Kidney (tissue), 13 donors: ENCODE measurements at regions not wholly inside any gene's neighbourhood (a gene's known extent, or its start where the extent isn't known, plus 50 kb on each side); places are given as distances from the start of the nearest gene placed in this dataset.

Experiments
- DNase-seq, 5 donors: peaks; one replicate each; pipeline ENCODE4 v3.0.0-alpha.2; 2013 to 2020
- FAIRE-seq: peaks from 2 replicates; lab custom pipeline; 2012; peaks lifted over from hg19 to GRCh38; lab: Jason Lieb, UNC
- H3K27ac ChIP-seq, 2 donors: one replicate each; pipeline ENCODE4 v1.7.0; 2013; ENCODE audit warnings: low read depth in 2 of 2, low read length in 2 of 2, inconsistent platforms in 1 of 2
- H3K27me3 ChIP-seq: one replicate; pipeline ENCODE4 v1.7.1; 2013; ENCODE audit warnings: low read length, inconsistent platforms; ENCODE audit not compliant: control insufficient read depth, insufficient read depth
- H3K36me3 ChIP-seq, 3 donors: one replicate each; pipeline versions ENCODE4 v1.7.0 to v1.7.1; 2013; ENCODE audit warnings: low read length in 3 of 3, control low read depth in 1 of 3, inconsistent platforms in 1 of 3; ENCODE audit not compliant: insufficient read depth in 3 of 3, control insufficient read depth in 2 of 3
- H3K4me1 ChIP-seq, 3 donors: one replicate each; pipeline versions ENCODE4 v1.7.0 to v1.7.1; 2013; ENCODE audit warnings: low read length in 3 of 3, inconsistent platforms in 1 of 3, low read depth in 1 of 3; ENCODE audit not compliant: control insufficient read depth in 2 of 3, insufficient read depth in 2 of 3
- H3K4me3 ChIP-seq, 3 donors: one replicate each; pipeline versions ENCODE4 v1.7.0 to v1.8.1; 2013; ENCODE audit warnings: low read length in 3 of 3, control low read depth in 1 of 3, inconsistent platforms in 1 of 3
- H3K9ac ChIP-seq, 3 donors: one replicate each; pipeline versions ENCODE4 v1.7.0 to v1.7.1; 2013; ENCODE audit warnings: low read length in 3 of 3, control low read depth in 1 of 3, inconsistent platforms in 1 of 3
- H3K9me3 ChIP-seq, 3 donors: one replicate each; pipeline versions ENCODE4 v1.7.0 to v1.7.1; 2013; ENCODE audit warnings: low read length in 3 of 3, control low read depth in 1 of 3, inconsistent platforms in 1 of 3; ENCODE audit not compliant: control insufficient read depth in 2 of 3, insufficient read depth in 1 of 3
- intact Hi-C: fragments of 100-400 bp; cut with DNase I; formaldehyde crosslinking; loops from one replicate; pipeline ENCODE4 v1.11.1; 2022
- TF ChIP-seq, protein P1 (sequence below): IDR thresholded peaks from 3 replicates; pipeline ENCODE4 v1.5.1; 2012; ENCODE audit warnings: mild to moderate bottlenecking, moderate library complexity, borderline replicate concordance; ENCODE audit not compliant: insufficient read depth; ENCODE audit errors: extremely low read depth
- donor health status: control.
- donor health status: control.
- donor health status: control.
- donor health status: control.
- donor health status: control.
- donor health status: DM: yes; HTN: yes; CAD: no.
- donor health status: Normal renal cell carcinoma (clear cell type).

- no peaks in the 10 kb centered on the region for H3K27me3 ChIP-seq
Measured at GRCh38 chr3:177731644-177732268, 534.5 kb upstream of the TBL1XR1 start.

GRCh38 chr3:177733233-177733632 lies 536.0 kb upstream of the TBL1XR1 start:
- no peak for DNase-seq

More at GRCh38 chr3:177731644-177732268, 534.5 kb upstream of the TBL1XR1 start:
- intact Hi-C loops, result no loop called here
- DNase-seq (no peak), FAIRE-seq (no peak)
- Histone ChIP-seq H3K27ac (no peak overlapping the region), H3K4me1 (no peaks in the 10 kb centered on the region), H3K9ac (no peak overlapping the region), H3K9me3 (no peaks in the 10 kb centered on the region), H3K4me3 (no peak overlapping the region), H3K36me3 (no peaks in the 10 kb centered on the region)
- TF ChIP-seq, protein P1, sequence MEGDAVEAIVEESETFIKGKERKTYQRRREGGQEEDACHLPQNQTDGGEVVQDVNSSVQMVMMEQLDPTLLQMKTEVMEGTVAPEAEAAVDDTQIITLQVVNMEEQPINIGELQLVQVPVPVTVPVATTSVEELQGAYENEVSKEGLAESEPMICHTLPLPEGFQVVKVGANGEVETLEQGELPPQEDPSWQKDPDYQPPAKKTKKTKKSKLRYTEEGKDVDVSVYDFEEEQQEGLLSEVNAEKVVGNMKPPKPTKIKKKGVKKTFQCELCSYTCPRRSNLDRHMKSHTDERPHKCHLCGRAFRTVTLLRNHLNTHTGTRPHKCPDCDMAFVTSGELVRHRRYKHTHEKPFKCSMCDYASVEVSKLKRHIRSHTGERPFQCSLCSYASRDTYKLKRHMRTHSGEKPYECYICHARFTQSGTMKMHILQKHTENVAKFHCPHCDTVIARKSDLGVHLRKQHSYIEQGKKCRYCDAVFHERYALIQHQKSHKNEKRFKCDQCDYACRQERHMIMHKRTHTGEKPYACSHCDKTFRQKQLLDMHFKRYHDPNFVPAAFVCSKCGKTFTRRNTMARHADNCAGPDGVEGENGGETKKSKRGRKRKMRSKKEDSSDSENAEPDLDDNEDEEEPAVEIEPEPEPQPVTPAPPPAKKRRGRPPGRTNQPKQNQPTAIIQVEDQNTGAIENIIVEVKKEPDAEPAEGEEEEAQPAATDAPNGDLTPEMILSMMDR, result no peak

DNA sequence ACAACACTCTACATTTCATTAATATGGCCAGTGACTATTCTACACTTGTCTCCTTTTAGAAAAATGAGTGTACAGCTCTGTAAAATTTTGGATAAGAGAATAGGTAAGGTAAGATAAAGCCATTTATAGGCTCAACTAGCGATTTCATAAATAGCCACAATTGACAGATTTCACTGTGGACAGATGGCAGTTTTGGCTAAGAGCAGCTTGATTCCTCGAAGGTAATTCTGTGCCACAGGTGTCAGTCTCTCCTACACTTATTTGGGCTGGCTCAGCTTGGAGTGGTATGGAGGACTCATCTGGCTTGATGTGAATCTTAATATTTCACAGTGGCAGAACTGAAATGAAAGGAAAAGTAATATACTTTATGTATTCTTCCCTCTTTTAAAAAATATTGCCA lies 536.7 kb upstream of the TBL1XR1 start:
- Histone ChIP-seq H3K9ac (no peak overlapping the region), H3K27ac (no peak overlapping the region), H3K27me3 (no peaks in the 10 kb centered on the region), H3K4me3 (no peak overlapping the region), H3K9me3 (no peaks in the 10 kb centered on the region), H3K36me3 (no peaks in the 10 kb centered on the region), H3K4me1 (no peaks in the 10 kb centered on the region)
- intact Hi-C loops, result no loop called here
- DNase-seq (no peak), FAIRE-seq (no peak)
- TF ChIP-seq, protein P1, result no peak

More at GRCh38 chr3:177733233-177733632, 536.0 kb upstream of the TBL1XR1 start:
- FAIRE-seq, result no peak
- TF ChIP-seq, protein P1, result no peak
- Histone ChIP-seq H3K36me3 (no peaks in the 10 kb centered on the region), H3K9ac (no peak overlapping the region), H3K27ac (no peak overlapping the region), H3K9me3 (no peaks in the 10 kb centered on the region), H3K27me3 (no peaks in the 10 kb centered on the region), H3K4me1 (no peaks in the 10 kb centered on the region), H3K4me3 (no peak overlapping the region)
- intact Hi-C loops, result no loop called here

GRCh38 chr3:177735431-177735830 lies 538.1 kb upstream of the TBL1XR1 start:
- Histone ChIP-seq H3K36me3 (no peaks in the 10 kb centered on the region), H3K9me3 (no peaks in the 10 kb centered on the region), H3K27me3 (no peaks in the 10 kb centered on the region), H3K4me1 (no peaks in the 10 kb centered on the region), H3K4me3 (no peak overlapping the region), H3K9ac (no peak overlapping the region), H3K27ac (no peak overlapping the region)
- peak in 2 of 5 donors; percentile 40 to 66 for DNase-seq
- intact Hi-C loops, result no loop called here
- FAIRE-seq, result no peak
- TF ChIP-seq, protein P1, result no peak
